Neural cell (in vitro differentiated cells): ENCODE measurements at regions not wholly inside any gene's neighbourhood (a gene's known extent, or its start where the extent isn't known, plus 50 kb on each side); places are given as distances from the start of the nearest gene placed in this dataset.

Experiments used
- H2AFZ ChIP-seq: fragments of 200-600, 300-800 bp; sonication (generic), shearing (Covaris generic); 2 replicates; pipeline ENCODE4 v1.6.0; 2014; ENCODE audit warnings: low read depth, mild to moderate bottlenecking, antibody characterized with exemption, low read length, moderate library complexity
- H3F3A ChIP-seq: fragments of 200-600 bp; shearing (Covaris generic); 2 replicates; pipeline ENCODE4 v1.6.1; 2016; ENCODE audit warnings: mild to moderate bottlenecking, moderate library complexity, mixed read lengths, antibody characterized with exemption, low read length; ENCODE audit not compliant: insufficient read depth, poor library complexity, severe bottlenecking
- H3K27ac ChIP-seq: fragments of 200-600, 300-800 bp; sonication (generic), shearing (Covaris generic); 2 replicates; pipeline ENCODE4 v1.5.1; 2014; ENCODE audit warnings: mild to moderate bottlenecking, low read length, moderate library complexity
- H3K27me3 ChIP-seq: fragments of 300-800, 200-600 bp; sonication (generic), shearing (Covaris generic); 2 replicates; pipeline ENCODE4 v1.6.0; 2014; ENCODE audit warnings: mild to moderate bottlenecking, low read depth, low read length, moderate library complexity; ENCODE audit not compliant: insufficient read depth
- H3K36me3 ChIP-seq: fragments of 300-800, 200-600 bp; sonication (generic), shearing (Covaris generic); 2 replicates; pipeline ENCODE4 v1.5.1; 2014; ENCODE audit warnings: mild to moderate bottlenecking, antibody characterized with exemption, low read length, moderate library complexity; ENCODE audit not compliant: insufficient read depth
- H3K4me2 ChIP-seq: fragments of 300-800, 200-600 bp; sonication (generic), shearing (Covaris generic); 2 replicates; pipeline ENCODE4 v1.6.0; 2014; ENCODE audit warnings: mild to moderate bottlenecking, low read length
- H3K4me3 ChIP-seq: fragments of 300-800, 200-600 bp; sonication (generic), shearing (Covaris generic); 2 replicates; pipeline ENCODE4 v1.5.1; 2014; ENCODE audit warnings: mild to moderate bottlenecking, low read length, moderate library complexity
- H3K79me2 ChIP-seq: fragments of 200-600 bp; shearing (Covaris generic); replicated peaks from 2 replicates; pipeline ENCODE4 v1.6.0; 2014; ENCODE audit warnings: mild to moderate bottlenecking, low read length, moderate library complexity; ENCODE audit not compliant: insufficient read depth
- H3K9ac ChIP-seq: fragments of 300-800, 200-600 bp; sonication (generic), shearing (Covaris generic); 2 replicates; pipeline ENCODE4 v1.6.1; 2016; ENCODE audit warnings: mild to moderate bottlenecking, low read length, mixed read lengths
- H3K9me2 ChIP-seq: fragments of 200-600 bp; shearing (Covaris generic); 2 replicates; pipeline ENCODE4 v1.6.1; 2016; ENCODE audit warnings: mild to moderate bottlenecking, low read length, mixed read lengths; ENCODE audit not compliant: insufficient read depth
- H3K9me3 ChIP-seq: fragments of 200-600, 300-800 bp; sonication (generic), shearing (Covaris generic); 2 replicates; pipeline ENCODE4 v1.6.1; 2016; ENCODE audit warnings: mild to moderate bottlenecking, mixed run types, low read length, moderate library complexity, mixed read lengths
- H4K20me1 ChIP-seq: fragments of 200-600 bp; shearing (Covaris generic); 2 replicates; pipeline ENCODE4 v1.6.1; 2016; ENCODE audit warnings: mild to moderate bottlenecking, mixed run types; ENCODE audit not compliant: insufficient read depth
- CTCF ChIP-seq: fragments of 450-650 bp; IDR thresholded peaks from 2 replicates; pipeline ENCODE4 v1.5.1; 2014; ENCODE audit warnings: antibody characterized with exemption, mild to moderate bottlenecking, moderate library complexity; ENCODE audit not compliant: poor library complexity, severe bottlenecking
- EP300 ChIP-seq: fragments of 450-650 bp; conservative IDR thresholded peaks from 2 replicates; pipeline ENCODE4 v1.6.1; 2014; ENCODE audit warnings: antibody characterized with exemption, mild to moderate bottlenecking, moderate library complexity; ENCODE audit not compliant: poor library complexity, severe bottlenecking
- EZH2 ChIP-seq: fragments of 200-600, 300-800 bp; shearing (Covaris generic), sonication (generic); IDR thresholded peaks from 2 replicates; pipeline ENCODE4 v1.6.1; 2014; ENCODE audit warnings: antibody characterized with exemption, low read length, borderline replicate concordance, mild to moderate bottlenecking; ENCODE audit not compliant: insufficient read depth, poor library complexity, severe bottlenecking
- MXI1 ChIP-seq: fragments of 450-650 bp; conservative IDR thresholded peaks from 2 replicates; pipeline ENCODE4 v1.6.1; 2014; ENCODE audit warnings: antibody characterized with exemption, mild to moderate bottlenecking; ENCODE audit not compliant: poor library complexity, severe bottlenecking
- POLR2AphosphoS5 ChIP-seq: IDR thresholded peaks from 2 replicates; pipeline ENCODE4 v1.6.1; 2012
- RAD21 ChIP-seq: fragments of 450-650 bp; conservative IDR thresholded peaks from 2 replicates; pipeline ENCODE4 v1.6.1; 2014; ENCODE audit warnings: antibody characterized with exemption, mild to moderate bottlenecking, moderate library complexity
- REST ChIP-seq: IDR thresholded peaks from 2 replicates; pipeline ENCODE4 v1.6.1; 2012; ENCODE audit warnings: borderline replicate concordance
- SMC3 ChIP-seq: fragments of 450-650 bp; conservative IDR thresholded peaks from 2 replicates; pipeline ENCODE4 v1.6.1; 2014; ENCODE audit warnings: antibody characterized with exemption, mild to moderate bottlenecking, moderate library complexity; ENCODE audit not compliant: poor library complexity
- TAF1 ChIP-seq: IDR thresholded peaks from 2 replicates; pipeline ENCODE4 v1.6.1; 2012; ENCODE audit warnings: low read depth

GRCh38 chr2:126761256-126761980 is 105.5 kb downstream of the GYPC start:
- Histone ChIP-seq H3K4me3 (no peak overlapping the region), H3K36me3 (no peaks in the 10 kb centered on the region), H3F3A (no peaks in the 10 kb centered on the region), H2AFZ (no peak overlapping the region), H3K4me2 (no peak overlapping the region), H4K20me1 (no peaks in the 10 kb centered on the region), H3K9me2 (no peaks in the 10 kb centered on the region), H3K27me3 (no peaks in the 10 kb centered on the region), H3K9me3 (peaks cover under 1% of the 10 kb centered on the region), H3K9ac (no peak overlapping the region), H3K79me2 (no peaks in the 10 kb centered on the region), H3K27ac (no peak overlapping the region)
- no peak for TF ChIP-seq RAD21
- TF ChIP-seq TAF1, result no peak
- no peak for TF ChIP-seq EZH2
- TF ChIP-seq SMC3, result no peak
- TF ChIP-seq CTCF, result no peak
- TF ChIP-seq EP300, result no peak
- TF ChIP-seq MXI1, result no peak
- no peak for TF ChIP-seq REST
- no peak for TF ChIP-seq POLR2AphosphoS5

- TF ChIP-seq EZH2 (no peak), RAD21 (no peak), CTCF (no peak), MXI1 (no peak), SMC3 (no peak), EP300 (no peak), REST (no peak), POLR2AphosphoS5 (no peak), TAF1 (no peak)
- Histone ChIP-seq H3K36me3 (no peaks in the 10 kb centered on the region), H3K9ac (no peak overlapping the region), H3F3A (no peaks in the 10 kb centered on the region), H2AFZ (no peak overlapping the region), H3K27me3 (no peaks in the 10 kb centered on the region), H3K9me2 (no peaks in the 10 kb centered on the region), H3K9me3 (no peaks in the 10 kb centered on the region), H3K79me2 (no peaks in the 10 kb centered on the region), H3K4me2 (no peak overlapping the region), H3K4me3 (no peak overlapping the region), H4K20me1 (no peaks in the 10 kb centered on the region), H3K27ac (no peak overlapping the region)
Measured at GRCh38 chr2:126761981-126762878, 106.3 kb downstream of the GYPC start.
